ENCODE measurements at regions not wholly inside any gene's neighbourhood (a gene's known extent, or its start where the extent isn't known, plus 50 kb on each side); places are given as distances from the start of the nearest gene placed in this dataset.

GRCh38 chr17:5661491-5662125 lies 77.3 kb upstream of the NLRP1 start:
- H3K27ac ChIP-seq = no peak overlapping the region
- no peak for TF ChIP-seq CTCF (IDR thresholded peaks at IDR 0.05)
- H3K9me3 ChIP-seq = no peaks in the 10 kb centered on the region
- no peaks in the 10 kb centered on the region for H3K36me3 ChIP-seq
- no peak for ATAC-seq
- peaks cover 16% of the 10 kb centered on the region for H3K27me3 ChIP-seq
- intact Hi-C loops (cut with DNase I) = no loop called here
- no peak for DNase-seq
- no peak overlapping the region for H3K4me3 ChIP-seq
- no peaks in the 10 kb centered on the region for H3K4me1 ChIP-seq

- no peak for DNase-seq
- no peak overlapping the region for H3K4me3 ChIP-seq
- H3K27ac ChIP-seq = no peak overlapping the region
- H3K27me3 ChIP-seq = peaks cover 16% of the 10 kb centered on the region
- no peaks in the 10 kb centered on the region for H3K4me1 ChIP-seq
- intact Hi-C loops (cut with DNase I) = no loop called here
- no peak for ATAC-seq
- no peaks in the 10 kb centered on the region for H3K9me3 ChIP-seq
- no peak for TF ChIP-seq CTCF (IDR thresholded peaks at IDR 0.05)
- no peaks in the 10 kb centered on the region for H3K36me3 ChIP-seq
These were observed 78.2 kb upstream of the NLRP1 start for GRCh38 chr17:5662409-5663085.

- H3K4me1 ChIP-seq = no peaks in the 10 kb centered on the region
- TF ChIP-seq CTCF (IDR thresholded peaks at IDR 0.05) = no peak
- DNase-seq (no peak), ATAC-seq (no peak)
- peaks cover 31% of the 10 kb centered on the region for H3K27me3 ChIP-seq
- no peak overlapping the region for H3K4me3 ChIP-seq
- H3K36me3 ChIP-seq = no peaks in the 10 kb centered on the region
- intact Hi-C loops (cut with DNase I) = no loop called here
- no peaks in the 10 kb centered on the region for H3K9me3 ChIP-seq
- no peak overlapping the region for H3K27ac ChIP-seq
These were observed 80.9 kb upstream of the NLRP1 start for GRCh38 chr17:5665164-5665563.

GRCh38 chr17:5667871-5668270 lies 83.6 kb upstream of the NLRP1 start:
- ATAC-seq = no peak
- Histone ChIP-seq H3K4me3 (no peak overlapping the region), H3K9me3 (no peaks in the 10 kb centered on the region), H3K27ac (no peak overlapping the region), H3K4me1 (no peaks in the 10 kb centered on the region), H3K27me3 (peaks cover 31% of the 10 kb centered on the region), H3K36me3 (no peaks in the 10 kb centered on the region)
- DNase-seq = no peak
- peak; percentile 5 for TF ChIP-seq CTCF (IDR thresholded peaks at IDR 0.05)
- intact Hi-C loops (cut with DNase I) = no loop called here

- Histone ChIP-seq H3K36me3 (no peaks in the 10 kb centered on the region), H3K27me3 (peaks cover 26% of the 10 kb centered on the region), H3K4me1 (no peaks in the 10 kb centered on the region), H3K9me3 (no peaks in the 10 kb centered on the region), H3K27ac (no peak overlapping the region), H3K4me3 (no peak overlapping the region)
- no peak for TF ChIP-seq CTCF (IDR thresholded peaks at IDR 0.05)
- DNase-seq = no peak
- intact Hi-C loops (cut with DNase I) = no loop called here
- no peak for ATAC-seq
These were observed 84.3 kb upstream of the NLRP1 start for GRCh38 chr17:5668557-5669138.
